K562 (cell line): ENCODE measurements at regions not wholly inside any gene's neighbourhood (a gene's known extent, or its start where the extent isn't known, plus 50 kb on each side); places are given as distances from the start of the nearest gene placed in this dataset.
A peak's percentile ranks its signal among the peaks of the same experiment; 100 is the strongest.

Experiments
- ATAC-seq: fragments of 200-7000 bp; cut with Tn5 transposase; 3 replicates; pipeline ENCODE4 v1.9.1; 2020; ENCODE audit warnings: moderate library complexity
- BruUV-seq: library from RNA; stranded (reverse); fragments of 400-500 nt; replicated peaks from 2 replicates; lab custom pipeline; 2021; lab: Mats Ljungman, UMichigan
- CTCF ChIA-PET: fragments of 300-600 bp; formaldehyde crosslinking; extraction: SDS; loops from one replicate; lab custom pipeline; 2021; ENCODE audit warnings: low intra/inter-chr PET ratio; lab: Yijun Ruan, JAX
- POLR2A ChIA-PET: fragments of 300-600, 350-650 bp; sonication (Branson Sonifier 250); formaldehyde crosslinking; extraction: SDS; loops from one replicate; lab custom pipeline; 2021; ENCODE audit warnings: antibody characterized with exemption, inconsistent platforms; lab: Yijun Ruan, JAX
- DNase-seq, 4 experiments: peaks; one replicate each; pipeline versions ENCODE4 v3.0.0 to v3.0.0-alpha.2; 2011 to 2018; ENCODE audit warnings: low spot score in 3 of 4, mixed read lengths in 3 of 4; ENCODE audit errors: extremely low read depth in 1 of 4
- FAIRE-seq: peaks from 2 replicates; lab custom pipeline; 2011; peaks lifted over from hg19 to GRCh38; lab: Jason Lieb, UNC
- H2AFZ ChIP-seq: 2 replicates; pipeline ENCODE4 v1.6.0; 2011; ENCODE audit warnings: low read depth, low read length, control low read depth, inconsistent platforms
- H3K27ac ChIP-seq: fragments of 200-600 bp; 3 replicates; pipeline ENCODE4 v1.8.0; 2011; ENCODE audit warnings: low read depth, mild to moderate bottlenecking, control low read depth, inconsistent platforms, low read length, moderate library complexity, mixed read lengths; ENCODE audit errors: extremely low read depth
- H3K27me3 ChIP-seq, 2 experiments: fragments of 300-600 bp in 1 of 2; 2 replicates in 1 of 2; 3 replicates in 1 of 2; pipeline versions ENCODE4 v1.6.0 to v1.8.0; 2011; ENCODE audit warnings: inconsistent platforms in 2 of 2, low read length in 2 of 2, mild to moderate bottlenecking in 1 of 2, mixed read lengths in 1 of 2, moderate library complexity in 1 of 2; ENCODE audit not compliant: control insufficient read depth in 2 of 2, insufficient read depth in 2 of 2
- H3K36me3 ChIP-seq: fragments of 300-600 bp; 3 replicates; pipeline ENCODE4 v1.8.0; 2011; ENCODE audit warnings: mild to moderate bottlenecking, low read length, inconsistent platforms; ENCODE audit not compliant: control insufficient read depth, insufficient read depth
- H3K4me1 ChIP-seq, 2 experiments: fragments of 200-600 bp in 1 of 2; replicated peaks in 1 of 2; 2 replicates in 1 of 2; 3 replicates in 1 of 2; pipeline versions ENCODE4 v1.5.1 to v1.8.0; 2011; ENCODE audit warnings: inconsistent platforms in 2 of 2, low read length in 2 of 2, mild to moderate bottlenecking in 1 of 2, mixed read lengths in 1 of 2, moderate library complexity in 1 of 2; ENCODE audit not compliant: control insufficient read depth in 2 of 2, insufficient read depth in 2 of 2
- H3K4me2 ChIP-seq: 2 replicates; pipeline ENCODE4 v1.6.1; 2011; ENCODE audit warnings: low read length, control low read depth, inconsistent platforms, mixed read lengths; ENCODE audit not compliant: insufficient read depth
- H3K4me3 ChIP-seq: fragments of 200-600 bp; sonication (generic), shearing (Covaris generic); 2 replicates; pipeline ENCODE4 v1.5.1; 2016; ENCODE audit warnings: control low read depth, inconsistent platforms
- H3K79me2 ChIP-seq: fragments of 200-600 bp; 3 replicates; pipeline ENCODE4 v1.8.0; 2011; ENCODE audit warnings: low read length, inconsistent platforms; ENCODE audit not compliant: control insufficient read depth, insufficient read depth
- H3K9ac ChIP-seq, 2 experiments: 2 replicates each; pipeline versions ENCODE4 v1.6.0 to v1.6.1; 2011; ENCODE audit warnings: low read depth in 2 of 2, low read length in 2 of 2, control low read depth in 1 of 2, inconsistent platforms in 1 of 2, mild to moderate bottlenecking in 1 of 2, mixed read lengths in 1 of 2; ENCODE audit not compliant: insufficient read depth in 1 of 2
- H3K9me1 ChIP-seq: one replicate; pipeline ENCODE4 v1.6.0; 2011; ENCODE audit warnings: inconsistent platforms, mild to moderate bottlenecking, low read length, moderate library complexity; ENCODE audit not compliant: control insufficient read depth, insufficient read depth
- H3K9me3 ChIP-seq: replicated peaks from 2 replicates; pipeline ENCODE4 v1.5.1; 2011; ENCODE audit warnings: low read depth, low read length, inconsistent platforms; ENCODE audit not compliant: control insufficient read depth, insufficient read depth
- H4K20me1 ChIP-seq: replicated peaks from 2 replicates; pipeline ENCODE4 v1.6.1; 2011; ENCODE audit warnings: low read length, inconsistent platforms, mixed read lengths; ENCODE audit not compliant: control insufficient read depth, insufficient read depth
- GATAD2A ChIP-seq: fragments of 450-650 bp; IDR thresholded peaks from 2 replicates; pipeline ENCODE4 v1.6.1; 2017
- HOXB6 ChIP-seq: fragments of 250-450 bp; sonication (Bioruptor Pico); IDR thresholded peaks from 2 replicates; pipeline ENCODE4 v1.5.1; 2022; ENCODE audit warnings: mild to moderate bottlenecking, borderline replicate concordance
- KDM5B ChIP-seq: fragments of 200-600 bp; sonication (generic); IDR thresholded peaks from 2 replicates; pipeline ENCODE4 v1.6.1; 2012; ENCODE audit warnings: low read depth, mild to moderate bottlenecking, moderate library complexity, low read length, control low read depth, inconsistent platforms; ENCODE audit not compliant: insufficient replicate concordance
- MTA3 ChIP-seq: fragments of 450-650 bp; formaldehyde crosslinking; IDR thresholded peaks from 2 replicates; pipeline ENCODE4 v1.6.1; 2017; ENCODE audit warnings: mild to moderate bottlenecking, borderline replicate concordance
- RAD21 ChIP-seq, 2 experiments: fragments of 250-450 bp in 1 of 2; fragments of 450-650 bp in 1 of 2; sonication (Bioruptor Pico) in 1 of 2; formaldehyde crosslinking in 1 of 2; IDR thresholded peaks in 1 of 2; conservative IDR thresholded peaks in 1 of 2; 2 replicates each; pipeline versions ENCODE4 v1.4.0 to v1.8.0; 2020 to 2022; ENCODE audit warnings: mild to moderate bottlenecking in 2 of 2, moderate library complexity in 1 of 2
- RBFOX2 ChIP-seq: fragments of 200-400 bp; formaldehyde crosslinking; IDR thresholded peaks from 2 replicates; pipeline ENCODE4 v1.6.1; 2017; ENCODE audit warnings: low read depth, mild to moderate bottlenecking, low read length, moderate library complexity
- SMC3 ChIP-seq: conservative IDR thresholded peaks from 2 replicates; pipeline ENCODE4 v1.6.1; 2011; ENCODE audit warnings: low read depth, low read length, improper control_type of control experiment; ENCODE audit not compliant: insufficient read depth
- YY1 ChIP-seq, 3 experiments: IDR thresholded peaks; 2 replicates each; pipeline ENCODE4 v1.6.1; 2011; ENCODE audit warnings: low read length in 2 of 3, mild to moderate bottlenecking in 2 of 3, moderate library complexity in 2 of 3, borderline replicate concordance in 1 of 3, control low read depth in 1 of 3, low read depth in 1 of 3; ENCODE audit not compliant: insufficient read depth in 3 of 3, insufficient replicate concordance in 2 of 3, control insufficient read depth in 1 of 3, insufficient read length in 1 of 3; ENCODE audit errors: extremely low read depth in 1 of 3
- ZNF197 ChIP-seq: fragments of 200-800 bp; sonication (Bioruptor generic); IDR thresholded peaks from 2 replicates; pipeline ENCODE4 v1.6.1; 2016; ENCODE audit warnings: low read depth, missing genetic modification characterization, missing compliant biosample characterization
- ZNF232 ChIP-seq: sonication (generic); formaldehyde crosslinking; IDR thresholded peaks from 2 replicates; pipeline ENCODE4 v1.8.0; 2022; ENCODE audit warnings: mild to moderate bottlenecking, missing genetic modification reagents
- ZNF316 ChIP-seq: fragments of 450-650 bp; IDR thresholded peaks from 2 replicates; pipeline ENCODE4 v1.6.1; 2016
- WGBS: fragments of 100-300 bp; shearing (Covaris generic); methylation state at CpG from one replicate; pipeline ENCODE4 v1.1.6; 2016; ENCODE audit warnings: low coverage, mixed read lengths; ENCODE audit not compliant: insufficient coverage; ENCODE audit errors: missing lambda C conversion rate; 5-methylcytosine and 5-hydroxymethylcytosine counted together
- in situ Hi-C: fragments of 300-500 bp; cut with MboI; formaldehyde crosslinking; loops from 4 replicates; pipeline ENCODE4 v1.15.0; 2018; ENCODE audit warnings: inconsistent platforms, mixed read lengths
- intact Hi-C: fragments of 100-400 bp; cut with micrococcal nuclease; formaldehyde crosslinking; loops from 2 replicates; pipeline ENCODE4 v1.14.2; 2022
- TF ChIP-seq, protein P1 (sequence below): IDR thresholded peaks from 2 replicates; pipeline ENCODE4 v1.6.1; 2012; ENCODE audit warnings: low read depth, low read length, improper control_type of control experiment, borderline replicate concordance
- TF ChIP-seq, protein P2 (sequence below), 3 experiments: IDR thresholded peaks in 2 of 3; conservative IDR thresholded peaks in 1 of 3; 2 replicates each; pipeline ENCODE4 v1.5.1; 2011 to 2012; ENCODE audit warnings: low read length in 3 of 3, mild to moderate bottlenecking in 3 of 3, control low read depth in 2 of 3, improper control_type of control experiment in 1 of 3, inconsistent platforms in 1 of 3, low read depth in 1 of 3, mixed read lengths in 1 of 3, moderate library complexity in 1 of 3; ENCODE audit not compliant: insufficient read depth in 2 of 3

DNA sequence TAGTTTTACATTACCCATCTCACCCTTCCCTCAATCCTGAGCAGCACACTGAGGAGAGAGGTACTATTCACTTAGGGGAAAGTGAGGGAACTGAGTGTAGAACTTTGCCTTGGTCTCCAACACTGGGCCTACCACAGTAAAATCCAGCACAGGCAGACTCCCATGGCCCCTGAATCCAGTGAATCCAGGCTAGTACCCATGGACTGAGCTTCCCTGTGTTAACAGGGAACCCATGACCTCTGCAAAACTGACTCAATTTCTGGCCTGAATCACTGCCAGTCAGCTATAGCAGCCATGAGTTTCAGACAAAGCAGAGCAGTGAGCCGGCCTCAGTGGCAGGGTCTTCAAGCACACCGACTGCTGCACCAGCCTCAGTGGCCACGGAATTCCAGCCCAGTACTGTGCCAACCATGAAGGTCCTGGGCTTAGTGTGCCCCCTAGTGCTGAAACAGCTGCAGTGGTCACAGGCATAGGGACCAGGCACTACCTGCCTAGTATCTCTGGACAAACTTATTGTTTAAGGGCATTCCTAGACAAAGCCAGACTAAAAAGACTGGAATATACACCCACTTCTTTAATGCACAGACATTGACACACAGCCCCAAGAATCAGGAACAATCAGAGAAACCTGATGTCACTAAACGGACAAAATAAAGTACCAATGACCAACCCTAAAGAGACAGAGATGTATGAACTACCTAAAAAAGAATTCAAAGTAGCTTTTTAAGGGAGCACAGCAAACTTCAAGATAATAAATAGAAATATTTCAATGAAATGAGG, 127.4 kb upstream of the RPL34 start:
- DNase-seq, result peak in 3 of 4 experiments; percentile 7 to 34 (median 12)
- no peaks in the 10 kb centered on the region for H3K4me1 ChIP-seq
- POLR2A ChIA-PET, result interaction anchor here (0.9 kb wide), 1 partner anchor 13 kb away, joined by 4 read pairs; no protein-coding TSS in a partner anchor
- H3K9me3 ChIP-seq, result peaks cover 2% of the 10 kb centered on the region; the same call in 1 of the 2 replicates
- H3K27ac ChIP-seq, result no peak overlapping the region
- intact Hi-C loops (no loop called here), in situ Hi-C loops (no loop called here)
- ATAC-seq, result peak; percentile 88
- no peaks in the 10 kb centered on the region for H3K79me2 ChIP-seq
- H3K9ac ChIP-seq, result no peak overlapping the region
- no peak overlapping the region for H2AFZ ChIP-seq
- FAIRE-seq, result no peak
- WGBS, result 10% methylated on average over 4 of the region's 4 CpGs
- H4K20me1 ChIP-seq, result no peaks in the 10 kb centered on the region
- H3K27me3 ChIP-seq, result no peaks in the 10 kb centered on the region
- H3K4me3 ChIP-seq, result no peak overlapping the region
- H3K9me1 ChIP-seq, result no peaks in the 10 kb centered on the region
- H3K4me2 ChIP-seq, result no peak overlapping the region
- CTCF ChIA-PET, result no interaction called here
- H3K36me3 ChIP-seq, result no peaks in the 10 kb centered on the region
- BruUV-seq, result no TSS peak
- TF ChIP-seq, protein P1, sequence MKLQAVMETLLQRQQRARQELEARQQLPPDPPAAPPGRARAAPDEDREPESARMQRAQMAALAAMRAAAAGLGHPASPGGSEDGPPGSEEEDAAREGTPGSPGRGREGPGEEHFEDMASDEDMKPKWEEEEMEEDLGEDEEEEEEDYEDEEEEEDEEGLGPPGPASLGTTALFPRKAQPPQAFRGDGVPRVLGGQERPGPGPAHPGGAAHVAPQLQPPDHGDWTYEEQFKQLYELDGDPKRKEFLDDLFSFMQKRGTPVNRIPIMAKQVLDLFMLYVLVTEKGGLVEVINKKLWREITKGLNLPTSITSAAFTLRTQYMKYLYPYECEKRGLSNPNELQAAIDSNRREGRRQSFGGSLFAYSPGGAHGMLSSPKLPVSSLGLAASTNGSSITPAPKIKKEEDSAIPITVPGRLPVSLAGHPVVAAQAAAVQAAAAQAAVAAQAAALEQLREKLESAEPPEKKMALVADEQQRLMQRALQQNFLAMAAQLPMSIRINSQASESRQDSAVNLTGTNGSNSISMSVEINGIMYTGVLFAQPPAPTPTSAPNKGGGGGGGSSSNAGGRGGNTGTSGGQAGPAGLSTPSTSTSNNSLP, result no peak
- TF ChIP-seq RBFOX2 (no peak), ZNF316 (no peak), HOXB6 (CRISPR knock-in tag) (no peak), YY1 (IDR thresholded peaks at IDR 0.05; ENCODE audit: borderline replicate concordance in 1 of 3, control insufficient read depth in 1 of 3, extremely low read depth in 1 of 3, insufficient read depth in 3 of 3, insufficient read length in 1 of 3, insufficient replicate concordance in 2 of 3, low read depth in 1 of 3, low read length in 2 of 3) (no peak), ZNF197 (CRISPR knock-in tag) (no peak), RAD21 (CRISPR knock-in tag; conservative IDR thresholded peaks at IDR 0.05 in 1 of 2, IDR thresholded peaks at IDR 0.05 in 1 of 2) (peak in 1 of 2 experiments; percentile 60; a peak in 2 of 4 replicates), ZNF232 (CRISPR knock-in tag) (no peak), SMC3 (0 out of 2 replicates have a peak, but pooled peaks have one; percentile 17), KDM5B (no peak), GATAD2A (no peak), MTA3 (no peak)
- TF ChIP-seq, protein P2, sequence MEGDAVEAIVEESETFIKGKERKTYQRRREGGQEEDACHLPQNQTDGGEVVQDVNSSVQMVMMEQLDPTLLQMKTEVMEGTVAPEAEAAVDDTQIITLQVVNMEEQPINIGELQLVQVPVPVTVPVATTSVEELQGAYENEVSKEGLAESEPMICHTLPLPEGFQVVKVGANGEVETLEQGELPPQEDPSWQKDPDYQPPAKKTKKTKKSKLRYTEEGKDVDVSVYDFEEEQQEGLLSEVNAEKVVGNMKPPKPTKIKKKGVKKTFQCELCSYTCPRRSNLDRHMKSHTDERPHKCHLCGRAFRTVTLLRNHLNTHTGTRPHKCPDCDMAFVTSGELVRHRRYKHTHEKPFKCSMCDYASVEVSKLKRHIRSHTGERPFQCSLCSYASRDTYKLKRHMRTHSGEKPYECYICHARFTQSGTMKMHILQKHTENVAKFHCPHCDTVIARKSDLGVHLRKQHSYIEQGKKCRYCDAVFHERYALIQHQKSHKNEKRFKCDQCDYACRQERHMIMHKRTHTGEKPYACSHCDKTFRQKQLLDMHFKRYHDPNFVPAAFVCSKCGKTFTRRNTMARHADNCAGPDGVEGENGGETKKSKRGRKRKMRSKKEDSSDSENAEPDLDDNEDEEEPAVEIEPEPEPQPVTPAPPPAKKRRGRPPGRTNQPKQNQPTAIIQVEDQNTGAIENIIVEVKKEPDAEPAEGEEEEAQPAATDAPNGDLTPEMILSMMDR (IDR thresholded peaks at IDR 0.05 in 2 of 3, conservative IDR thresholded peaks at IDR 0.05 in 1 of 3; ENCODE audit: insufficient read depth in 2 of 3, low read depth in 1 of 3, low read length in 3 of 3), result peak; percentile 28 to 45 (median 42)
